CD4-positive, alpha-beta T cell treated with Interleukin-17A for 1 hour (primary cell): ENCODE measurements at regions not wholly inside any gene's neighbourhood (a gene's known extent, or its start where the extent isn't known, plus 50 kb on each side); places are given as distances from the start of the nearest gene placed in this dataset.

Experiments used
- DNase-seq: peaks from one replicate; pipeline ENCODE4 v3.0.0-alpha.2; 2020

GRCh38 chr13:73960474-73960873 lies 173.7 kb downstream of the KLF12 start:
- DNase-seq, result no peak

GRCh38 chr13:73958657-73959397 lies 175.4 kb downstream of the KLF12 start:
- no peak for DNase-seq

GRCh38 chr13:73957889-73958288 lies 176.3 kb downstream of the KLF12 start:
- no peak for DNase-seq

GRCh38 chr13:73956795-73957408 lies 177.3 kb downstream of the KLF12 start:
- DNase-seq, result no peak

GRCh38 chr13:73955977-73956500 lies 178.2 kb downstream of the KLF12 start:
- no peak for DNase-seq

GRCh38 chr13:73954808-73955207 lies 179.4 kb downstream of the KLF12 start:
- no peak for DNase-seq

GRCh38 chr13:73952648-73953047 lies 181.6 kb downstream of the KLF12 start:
- no peak for DNase-seq

GRCh38 chr13:73948848-73949529 lies 185.2 kb downstream of the KLF12 start:
- DNase-seq, result no peak

GRCh38 chr13:73945871-73946270 lies 188.3 kb downstream of the KLF12 start:
- no peak for DNase-seq

GRCh38 chr13:73945382-73945781 lies 188.8 kb downstream of the KLF12 start:
- DNase-seq, result no peak

GRCh38 chr13:73943965-73944233 lies 190.3 kb downstream of the KLF12 start:
- no peak for DNase-seq

- peak; percentile 72 for DNase-seq
Measured at GRCh38 chr13:73943137-73943964, 190.9 kb downstream of the KLF12 start.

GRCh38 chr13:73941752-73942151 lies 192.5 kb downstream of the KLF12 start:
- no peak for DNase-seq

GRCh38 chr13:73940098-73940497 lies 194.1 kb downstream of the KLF12 start:
- no peak for DNase-seq

GRCh38 chr13:73939603-73940002 lies 194.6 kb downstream of the KLF12 start:
- no peak for DNase-seq

GRCh38 chr13:73939071-73939380 lies 195.2 kb downstream of the KLF12 start:
- DNase-seq, result no peak

- no peak for DNase-seq
Measured at GRCh38 chr13:73938372-73939070, 195.7 kb downstream of the KLF12 start.

GRCh38 chr13:73937441-73937840 lies 196.8 kb downstream of the KLF12 start:
- DNase-seq, result no peak

GRCh38 chr13:73935991-73936390 lies 198.2 kb downstream of the KLF12 start:
- DNase-seq, result no peak

- DNase-seq, result no peak
Measured at GRCh38 chr13:73934771-73935170, 199.4 kb downstream of the KLF12 start.

- no peak for DNase-seq
Measured at GRCh38 chr13:73934215-73934641, 200.0 kb downstream of the KLF12 start.

- DNase-seq, result no peak
Measured at GRCh38 chr13:73933795-73934194, 200.4 kb downstream of the KLF12 start.

- no peak for DNase-seq
Measured at GRCh38 chr13:73932091-73932490, 202.1 kb downstream of the KLF12 start.
